Stimulated activated CD4-positive, alpha-beta T cell treated with anti-CD3 and anti-CD28 coated beads, Interleukin-4, amount 100 ng/mL, for 1 hour (primary cell): ENCODE measurements at regions not wholly inside any gene's neighbourhood (a gene's known extent, or its start where the extent isn't known, plus 50 kb on each side); places are given as distances from the start of the nearest gene placed in this dataset.

ENCODE experiments used
- DNase-seq: peaks from one replicate; pipeline ENCODE4 v3.0.0-alpha.2; 2020

- DNase-seq = no peak
Measured at GRCh38 chr7:93632371-93632770, 57.8 kb upstream of the CALCR start.

GRCh38 chr7:93629291-93629801, 54.8 kb upstream of the CALCR start:
- DNase-seq = no peak

- no peak for DNase-seq
Measured at GRCh38 chr7:93626869-93627268, 52.3 kb upstream of the CALCR start.
